K562 (cell line): ENCODE measurements at regions not wholly inside any gene's neighbourhood (a gene's known extent, or its start where the extent isn't known, plus 50 kb on each side); places are given as distances from the start of the nearest gene placed in this dataset.

Source experiments
- ATF2 ChIP-seq: sonication (generic); formaldehyde crosslinking; IDR thresholded peaks from 2 replicates; pipeline ENCODE4 v1.8.1; 2022; ENCODE audit warnings: missing genetic modification reagents
- CTCF ChIP-seq, 3 experiments: IDR thresholded peaks in 2 of 3; conservative IDR thresholded peaks in 1 of 3; 2 replicates each; pipeline ENCODE4 v1.5.1; 2011 to 2012; ENCODE audit warnings: low read length in 3 of 3, mild to moderate bottlenecking in 3 of 3, control low read depth in 2 of 3, improper control_type of control experiment in 1 of 3, inconsistent platforms in 1 of 3, low read depth in 1 of 3, mixed read lengths in 1 of 3, moderate library complexity in 1 of 3; ENCODE audit not compliant: insufficient read depth in 2 of 3
- FOS ChIP-seq: IDR thresholded peaks from 3 replicates; pipeline ENCODE4 v1.6.1; 2011; ENCODE audit not compliant: insufficient read length; ENCODE audit errors: extremely low read depth
- PCBP1 ChIP-seq: fragments of 200-400 bp; formaldehyde crosslinking; IDR thresholded peaks from 2 replicates; pipeline ENCODE4 v1.6.1; 2018; ENCODE audit warnings: mild to moderate bottlenecking, low read depth, low read length; ENCODE audit not compliant: poor library complexity, severe bottlenecking
- POLR2A ChIP-seq: fragments of 450-650 bp; conservative IDR thresholded peaks from 2 replicates; pipeline ENCODE4 v1.6.1; 2016
- POLR2AphosphoS5 ChIP-seq: IDR thresholded peaks from 2 replicates; pipeline ENCODE4 v1.6.1; 2011; ENCODE audit warnings: mild to moderate bottlenecking, low read depth, low read length, moderate library complexity; ENCODE audit not compliant: control insufficient read depth, insufficient read depth
- RB1 ChIP-seq: fragments of 450-650 bp; IDR thresholded peaks from 2 replicates; pipeline ENCODE4 v1.6.1; 2017; ENCODE audit warnings: low read depth, mild to moderate bottlenecking
- SETDB1 ChIP-seq: IDR thresholded peaks from one replicate; pipeline ENCODE4 v1.6.1; 2012; ENCODE audit warnings: low read length, control low read depth, inconsistent platforms
- SLC30A9 ChIP-seq: fragments of 250-450 bp; sonication (Bioruptor Pico); IDR thresholded peaks from 2 replicates; pipeline ENCODE4 v1.8.0; 2022; ENCODE audit warnings: mild to moderate bottlenecking, moderate library complexity
- SMARCA5 ChIP-seq: fragments of 450-650 bp; IDR thresholded peaks from 2 replicates; pipeline ENCODE4 v1.6.1; 2016
- TAF1 ChIP-seq: IDR thresholded peaks from 2 replicates; pipeline ENCODE4 v1.6.1; 2011; ENCODE audit warnings: mild to moderate bottlenecking, low read length, moderate library complexity; ENCODE audit not compliant: insufficient read depth, control insufficient read depth, severe bottlenecking; ENCODE audit errors: extremely low read depth
- XRCC5 ChIP-seq: fragments of 200-400 bp; formaldehyde crosslinking; IDR thresholded peaks from 2 replicates; pipeline ENCODE4 v1.6.1; 2017; ENCODE audit warnings: low read depth, mild to moderate bottlenecking, low read length
- ZNF124 ChIP-seq: sonication (generic); formaldehyde crosslinking; IDR thresholded peaks from 2 replicates; pipeline ENCODE4 v1.8.1; 2022; ENCODE audit warnings: missing genetic modification reagents
- TF ChIP-seq, protein P1 (sequence below): fragments of 450-650 bp; conservative IDR thresholded peaks from 2 replicates; pipeline ENCODE4 v1.6.1; 2016; ENCODE audit warnings: missing genetic modification characterization, low read depth, mild to moderate bottlenecking, control low read depth, missing compliant biosample characterization

- no peak for TF ChIP-seq CTCF (IDR thresholded peaks at IDR 0.05 in 2 of 3, conservative IDR thresholded peaks at IDR 0.05 in 1 of 3; ENCODE audit: insufficient read depth in 2 of 3, low read depth in 1 of 3, low read length in 3 of 3)
- TF ChIP-seq RB1, result no peak
- TF ChIP-seq ATF2 (CRISPR knock-in tag), result no peak
- TF ChIP-seq POLR2A, result no peak
- no peak for TF ChIP-seq POLR2AphosphoS5
- TF ChIP-seq TAF1, result no peak
- TF ChIP-seq FOS, result no peak
- TF ChIP-seq, protein P1, sequence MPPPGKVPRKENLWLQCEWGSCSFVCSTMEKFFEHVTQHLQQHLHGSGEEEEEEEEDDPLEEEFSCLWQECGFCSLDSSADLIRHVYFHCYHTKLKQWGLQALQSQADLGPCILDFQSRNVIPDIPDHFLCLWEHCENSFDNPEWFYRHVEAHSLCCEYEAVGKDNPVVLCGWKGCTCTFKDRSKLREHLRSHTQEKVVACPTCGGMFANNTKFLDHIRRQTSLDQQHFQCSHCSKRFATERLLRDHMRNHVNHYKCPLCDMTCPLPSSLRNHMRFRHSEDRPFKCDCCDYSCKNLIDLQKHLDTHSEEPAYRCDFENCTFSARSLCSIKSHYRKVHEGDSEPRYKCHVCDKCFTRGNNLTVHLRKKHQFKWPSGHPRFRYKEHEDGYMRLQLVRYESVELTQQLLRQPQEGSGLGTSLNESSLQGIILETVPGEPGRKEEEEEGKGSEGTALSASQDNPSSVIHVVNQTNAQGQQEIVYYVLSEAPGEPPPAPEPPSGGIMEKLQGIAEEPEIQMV (tag), result no peak
- no peak for TF ChIP-seq SETDB1
- no peak for TF ChIP-seq PCBP1
- TF ChIP-seq SMARCA5, result no peak
- TF ChIP-seq ZNF124, result no peak
- no peak for TF ChIP-seq XRCC5
- TF ChIP-seq SLC30A9 (CRISPR knock-in tag), result no peak
Measured at GRCh38 chr3:107132674-107133073, 244.6 kb upstream of the CCDC54 start.
